WI38 (cell line): ENCODE measurements at regions not wholly inside any gene's neighbourhood (a gene's known extent, or its start where the extent isn't known, plus 50 kb on each side); places are given as distances from the start of the nearest gene placed in this dataset.

Source experiments
- H3K4me3 ChIP-seq: 2 replicates; pipeline ENCODE4 v1.5.1; 2011; ENCODE audit warnings: low read depth, mild to moderate bottlenecking, control low read depth, low read length
- CTCF ChIP-seq: IDR thresholded peaks from 2 replicates; pipeline ENCODE4 v1.5.1; 2012; ENCODE audit warnings: low read depth, mild to moderate bottlenecking, control low read depth, low read length

- TF ChIP-seq CTCF = no peak
- H3K4me3 ChIP-seq = no peak overlapping the region
Observed at GRCh38 chr1:193939585-193939984, 753.2 kb upstream of the B3GALT2 start.

GRCh38 chr1:193937308-193937707 is 750.9 kb upstream of the B3GALT2 start:
- no peak for TF ChIP-seq CTCF
- no peak overlapping the region for H3K4me3 ChIP-seq

- TF ChIP-seq CTCF = no peak
Observed at GRCh38 chr1:193932979-193933378, 746.6 kb upstream of the B3GALT2 start.

GRCh38 chr1:193931356-193931755 is 744.9 kb upstream of the B3GALT2 start:
- TF ChIP-seq CTCF = no peak
- H3K4me3 ChIP-seq = no peak overlapping the region

More at GRCh38 chr1:193932979-193933378, 746.6 kb upstream of the B3GALT2 start:
- H3K4me3 ChIP-seq = no peak overlapping the region

- TF ChIP-seq CTCF = no peak
Observed at GRCh38 chr1:193929374-193930033, 743.1 kb upstream of the B3GALT2 start.

GRCh38 chr1:193927550-193927949 is 741.1 kb upstream of the B3GALT2 start:
- H3K4me3 ChIP-seq = no peak overlapping the region
- TF ChIP-seq CTCF = no peak

More at GRCh38 chr1:193929374-193930033, 743.1 kb upstream of the B3GALT2 start:
- no peak overlapping the region for H3K4me3 ChIP-seq

GRCh38 chr1:193926956-193927355 is 740.5 kb upstream of the B3GALT2 start:
- no peak overlapping the region for H3K4me3 ChIP-seq
- TF ChIP-seq CTCF = no peak
